ENCODE measurements at regions not wholly inside any gene's neighbourhood (a gene's known extent, or its start where the extent isn't known, plus 50 kb on each side); places are given as distances from the start of the nearest gene placed in this dataset.
A peak's percentile ranks its signal among the peaks of the same experiment; 100 is the strongest.

GRCh38 chr13:31424130-31424729 lies 224.5 kb downstream of the B3GLCT start (continued):
- TF ChIP-seq YY1 (IDR thresholded peaks at IDR 0.05; ENCODE audit: low read depth, low read length) (peak; percentile 49; the same call in 1 of the 2 replicates), SPI1 (IDR thresholded peaks at IDR 0.05; ENCODE audit: borderline replicate concordance, insufficient read depth, low read depth, low read length) (peak; percentile 13; the same call in 1 of the 2 replicates), SMARCA5 (IDR thresholded peaks at IDR 0.05) (peak; percentile 87; the same call in 1 of the 2 replicates)

DNA sequence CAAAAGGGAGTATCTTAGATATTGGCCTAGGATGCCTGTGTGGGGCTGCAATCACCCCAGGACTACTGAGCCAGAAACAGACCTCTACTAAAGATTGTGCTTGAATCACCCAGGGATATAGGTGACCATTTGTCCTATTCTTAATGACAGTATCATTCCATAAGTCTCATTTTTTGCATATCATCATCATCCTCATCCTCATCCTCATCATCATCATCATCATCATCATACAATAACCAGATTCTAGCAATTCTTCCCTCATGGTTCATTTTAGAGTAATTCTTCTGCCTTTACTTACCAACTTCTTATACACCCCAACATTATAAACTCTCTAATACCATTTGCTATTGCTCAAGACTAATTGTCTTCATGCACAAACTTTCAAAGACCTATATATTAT lies 226.6 kb downstream of the B3GLCT start:
- in situ Hi-C loops (cut with MboI): no loop called here
- ChIA-PET CTCF (interaction anchor here (0.8 to 3.7 kb wide), 4 partner anchors 10 to 315 kb away, joined by 3 to 12 read pairs (median 4); no protein-coding TSS in a partner anchor), POLR2A (no interaction called here), RAD21 (ENCODE audit: unreplicated experiment) (no interaction called here), SMC1A (ENCODE audit: uncharacterized antibody, unreplicated experiment) (no interaction called here)
- H3K4me3 ChIP-seq: no peak overlapping the region
- H3K27ac ChIP-seq (ENCODE audit: control insufficient read depth, insufficient read depth): no peak overlapping the region
- intact Hi-C loops (cut with micrococcal nuclease; ENCODE audit: unreplicated experiment): no loop called here
- DNase-seq (ENCODE audit: low read depth, low spot score) (no peak), ATAC-seq (no peak), FAIRE-seq (no peak)
- H4K20me1 ChIP-seq (ENCODE audit: control insufficient read depth, insufficient read depth): no peaks in the 10 kb centered on the region
- H2AFZ ChIP-seq (ENCODE audit: control insufficient read depth, low read depth, low read length): no peak overlapping the region
- no peaks in the 10 kb centered on the region for H3K4me1 ChIP-seq (ENCODE audit: control insufficient read depth, insufficient read depth, low read length)
- H3K36me3 ChIP-seq (ENCODE audit: control insufficient read depth in 2 of 2, insufficient read depth in 2 of 2, low read length in 1 of 2): no peaks in the 10 kb centered on the region
- H3K79me2 ChIP-seq (ENCODE audit: control insufficient read depth, insufficient read depth, low read length): no peaks in the 10 kb centered on the region
- no peaks in the 10 kb centered on the region for H3K9me3 ChIP-seq (replicated peaks; ENCODE audit: control insufficient read depth, insufficient read depth, low read length)
- no TSS peak for BruUV-seq (replicated peaks)
- H3K9ac ChIP-seq (ENCODE audit: control insufficient read depth, insufficient read depth, low read length): no peak overlapping the region
- H3K4me2 ChIP-seq (ENCODE audit: control insufficient read depth, insufficient read depth): no peak overlapping the region
- H3K27me3 ChIP-seq (replicated peaks in 1 of 2; ENCODE audit: control insufficient read depth in 2 of 2, insufficient read depth in 2 of 2, low read length in 1 of 2): 0 out of 4 replicates have a peak, but pooled peaks cover 0 to 3% of the 10 kb centered on the region in 2 experiments
- TF ChIP-seq NKRF (conservative IDR thresholded peaks at IDR 0.05) (no peak), ZNF592 (IDR thresholded peaks at IDR 0.05) (no peak), CBX3 (IDR thresholded peaks at IDR 0.05; ENCODE audit: borderline replicate concordance, low read depth) (no peak), SUPT20H (IDR thresholded peaks at IDR 0.05; ENCODE audit: borderline replicate concordance, control insufficient read depth, low read depth, low read length) (no peak), EP300 (IDR thresholded peaks at IDR 0.05; ENCODE audit: borderline replicate concordance in 1 of 2, control insufficient read depth in 1 of 2, low read depth in 2 of 2, low read length in 2 of 2) (no peak)
- TF ChIP-seq, protein P1, sequence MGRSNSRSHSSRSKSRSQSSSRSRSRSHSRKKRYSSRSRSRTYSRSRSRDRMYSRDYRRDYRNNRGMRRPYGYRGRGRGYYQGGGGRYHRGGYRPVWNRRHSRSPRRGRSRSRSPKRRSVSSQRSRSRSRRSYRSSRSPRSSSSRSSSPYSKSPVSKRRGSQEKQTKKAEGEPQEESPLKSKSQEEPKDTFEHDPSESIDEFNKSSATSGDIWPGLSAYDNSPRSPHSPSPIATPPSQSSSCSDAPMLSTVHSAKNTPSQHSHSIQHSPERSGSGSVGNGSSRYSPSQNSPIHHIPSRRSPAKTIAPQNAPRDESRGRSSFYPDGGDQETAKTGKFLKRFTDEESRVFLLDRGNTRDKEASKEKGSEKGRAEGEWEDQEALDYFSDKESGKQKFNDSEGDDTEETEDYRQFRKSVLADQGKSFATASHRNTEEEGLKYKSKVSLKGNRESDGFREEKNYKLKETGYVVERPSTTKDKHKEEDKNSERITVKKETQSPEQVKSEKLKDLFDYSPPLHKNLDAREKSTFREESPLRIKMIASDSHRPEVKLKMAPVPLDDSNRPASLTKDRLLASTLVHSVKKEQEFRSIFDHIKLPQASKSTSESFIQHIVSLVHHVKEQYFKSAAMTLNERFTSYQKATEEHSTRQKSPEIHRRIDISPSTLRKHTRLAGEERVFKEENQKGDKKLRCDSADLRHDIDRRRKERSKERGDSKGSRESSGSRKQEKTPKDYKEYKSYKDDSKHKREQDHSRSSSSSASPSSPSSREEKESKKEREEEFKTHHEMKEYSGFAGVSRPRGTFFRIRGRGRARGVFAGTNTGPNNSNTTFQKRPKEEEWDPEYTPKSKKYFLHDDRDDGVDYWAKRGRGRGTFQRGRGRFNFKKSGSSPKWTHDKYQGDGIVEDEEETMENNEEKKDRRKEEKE (IDR thresholded peaks at IDR 0.05): no peak
- TF ChIP-seq, protein P2, sequence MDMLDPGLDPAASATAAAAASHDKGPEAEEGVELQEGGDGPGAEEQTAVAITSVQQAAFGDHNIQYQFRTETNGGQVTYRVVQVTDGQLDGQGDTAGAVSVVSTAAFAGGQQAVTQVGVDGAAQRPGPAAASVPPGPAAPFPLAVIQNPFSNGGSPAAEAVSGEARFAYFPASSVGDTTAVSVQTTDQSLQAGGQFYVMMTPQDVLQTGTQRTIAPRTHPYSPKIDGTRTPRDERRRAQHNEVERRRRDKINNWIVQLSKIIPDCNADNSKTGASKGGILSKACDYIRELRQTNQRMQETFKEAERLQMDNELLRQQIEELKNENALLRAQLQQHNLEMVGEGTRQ (IDR thresholded peaks at IDR 0.05; ENCODE audit: borderline replicate concordance, low read depth, low read length): no peak

Measured in GM12878 (cell line).